Activated CD8-positive, alpha-beta memory T cell treated with anti-CD3 and anti-CD28 coated beads, Interleukin-2, amount 50 U/mL, for 24 hours (primary cell): ENCODE measurements at regions not wholly inside any gene's neighbourhood (a gene's known extent, or its start where the extent isn't known, plus 50 kb on each side); places are given as distances from the start of the nearest gene placed in this dataset.
"Not testable (repeated sequence)": the region's sequence is repeated elsewhere in the genome, so short reads cannot be mapped to it uniquely, and the experiment has no call there.

Experiments
- DNase-seq: peaks from one replicate; pipeline ENCODE4 v3.0.0-alpha.2; 2020; ENCODE audit errors: extremely low read depth

- no peak for DNase-seq
Measured at GRCh38 chr6:119497988-119498727, 148.6 kb upstream of the MAN1A1 start.

DNA sequence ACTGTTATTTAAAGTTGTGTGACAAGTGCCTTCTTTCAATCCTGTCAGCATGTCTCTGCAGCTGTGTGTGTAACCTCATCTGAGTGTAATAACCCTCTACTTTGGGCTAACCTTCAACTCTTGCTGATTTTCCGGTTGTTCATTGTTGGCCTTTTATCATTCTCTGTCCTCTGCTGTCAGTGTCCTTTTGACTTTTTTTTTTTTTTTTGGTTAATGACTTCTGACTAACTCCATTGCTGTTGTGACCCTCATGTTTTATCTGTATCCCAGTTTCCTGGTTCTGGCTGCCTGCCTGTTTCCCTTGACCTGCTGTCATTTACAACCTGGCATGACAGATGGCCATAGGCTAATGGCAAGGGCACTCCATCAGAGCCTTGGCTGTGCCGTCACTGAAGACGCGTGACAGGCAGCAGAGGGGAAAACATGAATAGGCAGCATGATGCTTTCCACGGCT, 145.7 kb upstream of the MAN1A1 start:
- no peak for DNase-seq

- DNase-seq, result no peak
Measured at GRCh38 chr6:119493980-119494379, 144.4 kb upstream of the MAN1A1 start.

- DNase-seq, result not testable (repeated sequence)
Measured at GRCh38 chr6:119491112-119491511, 141.6 kb upstream of the MAN1A1 start.

DNA sequence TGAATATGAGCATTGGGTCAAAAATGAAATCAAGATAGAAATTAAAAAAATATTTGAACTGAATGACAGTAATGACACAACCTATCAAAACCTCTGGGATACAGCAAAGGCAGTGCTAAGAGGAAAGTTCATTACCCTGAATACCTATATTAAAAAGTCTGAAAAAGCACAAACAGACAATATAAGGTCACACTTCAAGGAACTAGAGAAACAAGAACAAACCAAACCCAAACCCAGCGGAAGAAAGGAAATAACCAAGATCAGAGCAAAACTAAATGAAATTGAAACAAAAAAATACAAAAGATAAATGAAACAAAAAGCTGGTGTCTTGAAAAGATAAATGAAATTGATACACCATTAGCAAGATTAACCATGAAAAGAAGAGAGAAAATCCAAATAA, 140.5 kb upstream of the MAN1A1 start:
- DNase-seq, result not testable (repeated sequence)

GRCh38 chr6:119484598-119484997, 135.0 kb upstream of the MAN1A1 start:
- no peak for DNase-seq

GRCh38 chr6:119483908-119484307, 134.3 kb upstream of the MAN1A1 start:
- DNase-seq, result no peak

DNA sequence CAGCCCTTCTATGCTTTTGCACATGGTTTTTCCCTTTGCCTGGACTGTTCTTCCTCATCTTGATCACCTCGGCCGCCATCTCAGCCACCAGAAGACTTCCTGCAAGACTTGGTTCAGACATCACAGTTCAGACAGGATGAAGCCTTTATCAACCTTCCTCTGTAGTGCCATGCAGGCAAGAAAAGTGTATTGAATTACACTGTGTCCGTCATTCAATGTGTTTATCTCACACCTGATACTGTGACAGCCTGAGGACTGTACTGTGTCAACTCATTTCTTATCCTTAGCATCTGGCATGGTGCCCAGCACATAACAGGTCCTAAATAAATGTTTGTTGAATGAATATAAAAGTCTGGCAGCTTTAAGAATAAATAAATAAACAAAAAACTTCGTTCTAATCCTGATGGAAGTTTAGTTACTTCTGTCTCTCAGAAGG, 133.3 kb upstream of the MAN1A1 start:
- no peak for DNase-seq

- no peak for DNase-seq
Measured at GRCh38 chr6:119481976-119482375, 132.4 kb upstream of the MAN1A1 start.

GRCh38 chr6:119480961-119481497, 131.5 kb upstream of the MAN1A1 start:
- DNase-seq, result no peak

GRCh38 chr6:119479860-119480655, 130.5 kb upstream of the MAN1A1 start:
- DNase-seq, result no peak

GRCh38 chr6:119476554-119476953, 127.0 kb upstream of the MAN1A1 start:
- DNase-seq, result no peak

GRCh38 chr6:119476024-119476423, 126.5 kb upstream of the MAN1A1 start:
- no peak for DNase-seq

- DNase-seq, result no peak
Measured at GRCh38 chr6:119470893-119471542, 121.5 kb upstream of the MAN1A1 start.

- no peak for DNase-seq
Measured at GRCh38 chr6:119467488-119468081, 118.0 kb upstream of the MAN1A1 start.

DNA sequence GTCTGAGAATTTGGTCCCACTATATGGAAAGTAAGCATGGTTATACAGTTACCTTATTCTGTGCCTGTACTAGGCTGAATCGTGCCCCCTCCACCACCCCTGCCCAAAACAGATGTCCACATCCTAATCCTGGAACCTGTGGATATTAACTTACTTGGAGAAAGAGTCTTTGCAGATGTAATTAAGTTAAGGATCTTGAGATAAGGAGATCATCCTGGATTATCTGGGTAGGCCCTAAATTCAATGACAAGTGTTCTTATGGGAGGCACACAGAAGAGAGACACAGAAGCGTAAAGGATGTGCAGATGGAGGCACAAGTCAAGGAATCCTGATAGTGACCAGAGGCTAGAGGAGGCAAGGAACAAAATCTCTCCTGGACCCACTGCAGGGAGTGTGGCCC, 116.7 kb upstream of the MAN1A1 start:
- DNase-seq, result no peak

GRCh38 chr6:119463081-119463626, 113.6 kb upstream of the MAN1A1 start:
- no peak for DNase-seq

- no peak for DNase-seq
Measured at GRCh38 chr6:119461187-119461586, 111.6 kb upstream of the MAN1A1 start.

GRCh38 chr6:119459207-119459974, 109.8 kb upstream of the MAN1A1 start:
- no peak for DNase-seq

- DNase-seq, result no peak
Measured at GRCh38 chr6:119454714-119455113, 105.2 kb upstream of the MAN1A1 start.
